GM10266 (cell line): ENCODE measurements at regions not wholly inside any gene's neighbourhood (a gene's known extent, or its start where the extent isn't known, plus 50 kb on each side); places are given as distances from the start of the nearest gene placed in this dataset.

ENCODE experiments used
- DNase-seq: peaks from one replicate; pipeline ENCODE4 v3.0.0; 2012; ENCODE audit errors: extremely low spot score
- TF ChIP-seq, protein P1 (sequence below): IDR thresholded peaks from 2 replicates; pipeline ENCODE4 v1.5.1; 2012; ENCODE audit warnings: mild to moderate bottlenecking, low read depth; ENCODE audit not compliant: control insufficient read depth, insufficient read depth; ENCODE audit errors: missing control alignments

- TF ChIP-seq, protein P1, sequence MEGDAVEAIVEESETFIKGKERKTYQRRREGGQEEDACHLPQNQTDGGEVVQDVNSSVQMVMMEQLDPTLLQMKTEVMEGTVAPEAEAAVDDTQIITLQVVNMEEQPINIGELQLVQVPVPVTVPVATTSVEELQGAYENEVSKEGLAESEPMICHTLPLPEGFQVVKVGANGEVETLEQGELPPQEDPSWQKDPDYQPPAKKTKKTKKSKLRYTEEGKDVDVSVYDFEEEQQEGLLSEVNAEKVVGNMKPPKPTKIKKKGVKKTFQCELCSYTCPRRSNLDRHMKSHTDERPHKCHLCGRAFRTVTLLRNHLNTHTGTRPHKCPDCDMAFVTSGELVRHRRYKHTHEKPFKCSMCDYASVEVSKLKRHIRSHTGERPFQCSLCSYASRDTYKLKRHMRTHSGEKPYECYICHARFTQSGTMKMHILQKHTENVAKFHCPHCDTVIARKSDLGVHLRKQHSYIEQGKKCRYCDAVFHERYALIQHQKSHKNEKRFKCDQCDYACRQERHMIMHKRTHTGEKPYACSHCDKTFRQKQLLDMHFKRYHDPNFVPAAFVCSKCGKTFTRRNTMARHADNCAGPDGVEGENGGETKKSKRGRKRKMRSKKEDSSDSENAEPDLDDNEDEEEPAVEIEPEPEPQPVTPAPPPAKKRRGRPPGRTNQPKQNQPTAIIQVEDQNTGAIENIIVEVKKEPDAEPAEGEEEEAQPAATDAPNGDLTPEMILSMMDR = no peak
- DNase-seq = no peak
These were observed 108.3 kb upstream of the LRATD1 start for GRCh38 chr2:14524041-14524802.

DNA sequence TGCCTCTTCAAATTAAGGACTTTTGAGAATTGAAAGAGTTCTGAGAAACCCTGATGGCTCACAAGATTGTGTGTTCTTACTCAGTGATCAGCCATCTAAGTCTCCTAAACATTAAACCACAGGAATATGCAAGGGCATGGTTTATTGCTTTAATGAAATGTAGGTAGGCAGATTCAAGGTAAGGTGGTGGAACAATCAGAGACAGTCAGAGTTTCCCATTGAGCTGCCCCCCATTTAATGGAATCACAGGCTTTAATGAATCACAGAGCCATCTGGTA is 107.8 kb upstream of the LRATD1 start:
- TF ChIP-seq, protein P1 = no peak
- no peak for DNase-seq

GRCh38 chr2:14530506-14530905 is 102.0 kb upstream of the LRATD1 start:
- DNase-seq = no peak
- TF ChIP-seq, protein P1 = no peak

- no peak for DNase-seq
- TF ChIP-seq, protein P1 = no peak
These were observed 99.3 kb upstream of the LRATD1 start for GRCh38 chr2:14533131-14533757.

GRCh38 chr2:14535156-14535555 is 97.4 kb upstream of the LRATD1 start:
- no peak for DNase-seq
- TF ChIP-seq, protein P1 = no peak

GRCh38 chr2:14536976-14537375 is 95.5 kb upstream of the LRATD1 start:
- DNase-seq = no peak
- TF ChIP-seq, protein P1 = no peak

DNA sequence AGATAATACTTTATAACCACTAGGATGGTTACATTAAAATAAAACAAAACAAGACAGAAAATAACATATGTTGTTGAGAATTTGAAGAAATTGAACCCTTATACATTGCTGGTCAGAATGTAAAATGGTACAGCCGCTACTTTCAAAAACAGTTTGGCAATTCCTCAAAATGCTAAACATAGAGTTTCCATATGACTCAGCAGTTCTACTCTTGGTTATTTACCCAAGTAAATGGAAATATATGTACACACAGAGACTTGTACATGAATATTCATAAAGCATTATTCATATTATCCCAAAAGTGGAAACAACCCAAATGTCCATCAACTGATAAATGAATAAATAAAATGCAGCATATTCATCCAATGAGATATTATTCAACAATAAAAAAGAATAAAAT is 92.5 kb upstream of the LRATD1 start:
- DNase-seq = no peak
- TF ChIP-seq, protein P1 = no peak
